Keratinocyte (primary cell): ENCODE measurements at regions not wholly inside any gene's neighbourhood (a gene's known extent, or its start where the extent isn't known, plus 50 kb on each side); places are given as distances from the start of the nearest gene placed in this dataset.

ENCODE experiments used
- CTCF ChIP-seq, 3 experiments: IDR thresholded peaks in 1 of 3; conservative IDR thresholded peaks in 1 of 3; optimal IDR thresholded peaks in 1 of 3; 2 replicates in 2 of 3; 3 replicates in 1 of 3; pipeline versions ENCODE3 to v1.5.1; 2011; ENCODE audit warnings: low read length in 3 of 3, mild to moderate bottlenecking in 3 of 3, moderate library complexity in 2 of 3, control low read depth in 1 of 3, inconsistent platforms in 1 of 3; ENCODE audit not compliant: insufficient read depth in 2 of 3; ENCODE audit errors: extremely low read depth in 1 of 3
- EZH2 ChIP-seq: IDR thresholded peaks from one replicate; pipeline ENCODE4 v1.6.1; 2012; ENCODE audit warnings: inconsistent platforms, mild to moderate bottlenecking, low read length, moderate library complexity

- TF ChIP-seq CTCF (optimal IDR thresholded peaks at IDR 0.05 in 1 of 3, IDR thresholded peaks at IDR 0.05 in 1 of 3, conservative IDR thresholded peaks at IDR 0.05 in 1 of 3; ENCODE audit: extremely low read depth in 1 of 3, insufficient read depth in 2 of 3, low read length in 3 of 3) (no peak), EZH2 (no peak)
Observed at GRCh38 chr4:60455380-60455779, 744.7 kb upstream of the ADGRL3 start.
